ENCODE measurements at regions not wholly inside any gene's neighbourhood (a gene's known extent, or its start where the extent isn't known, plus 50 kb on each side); places are given as distances from the start of the nearest gene placed in this dataset.

DNA sequence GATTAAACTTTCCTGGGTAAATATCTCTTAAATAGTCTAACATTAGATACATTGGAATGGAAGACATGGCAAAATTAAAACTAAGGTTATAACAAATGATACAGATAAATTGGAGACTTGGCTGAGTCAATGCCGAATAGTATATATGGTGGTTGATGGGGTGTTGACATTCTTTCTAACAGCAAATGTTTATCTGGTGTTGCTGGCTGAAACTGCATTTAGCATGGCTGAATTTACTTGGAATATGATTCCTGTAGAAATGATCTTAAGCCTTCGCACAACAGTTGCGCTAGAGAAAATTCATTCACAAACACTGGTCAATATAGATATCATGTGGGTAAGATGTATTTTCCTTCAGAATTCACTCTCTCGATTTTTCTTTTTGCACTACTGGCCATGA lies 646.0 kb upstream of the CXADR start:
- Mint-ChIP-seq H3K36me3 (no peaks in the 10 kb centered on the region), H3K27ac (no peak overlapping the region), H3K4me3 (no peak overlapping the region), H3K27me3 (no peaks in the 10 kb centered on the region), H3K4me1 (no peaks in the 10 kb centered on the region), H3K9me3 (peaks cover 0 to 16% (median 8%) of the 10 kb centered on the region in 5 donors)
- Histone ChIP-seq H3K4me3 (ENCODE audit: low read length) (no peak overlapping the region), H3K9me3 (ENCODE audit: low read length) (no peaks in the 10 kb centered on the region), H3K4me1 (ENCODE audit: insufficient read depth, low read length) (no peaks in the 10 kb centered on the region), H3K27ac (ENCODE audit: low read depth, low read length) (no peak overlapping the region), H3K27me3 (ENCODE audit: insufficient read depth, low read length, poor library complexity, severe bottlenecking) (no peaks in the 10 kb centered on the region), H3K36me3 (ENCODE audit: insufficient read depth, low read length) (no peaks in the 10 kb centered on the region)
- DNase-seq = no peak
- ChIA-PET CTCF (no interaction called here), POLR2A (no interaction called here)

DNA sequence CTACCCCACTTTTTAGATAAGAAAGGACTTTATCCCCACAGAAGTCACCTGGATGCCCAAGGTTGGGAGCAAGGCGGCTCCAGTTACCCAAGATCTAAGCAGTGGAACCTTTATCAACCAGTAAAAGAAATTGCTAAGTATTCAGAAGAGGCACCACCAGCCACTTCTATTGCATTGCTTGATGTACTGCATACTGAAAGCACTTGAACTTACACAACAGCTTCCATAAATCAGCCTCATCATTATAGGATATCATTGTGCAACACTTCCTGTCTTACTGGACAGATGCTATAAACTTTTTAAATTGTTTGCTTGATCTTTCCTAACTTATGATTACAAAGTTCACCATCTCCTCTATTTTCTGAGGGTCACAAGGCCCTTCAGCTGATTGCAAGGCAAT lies 642.7 kb upstream of the CXADR start:
- no peak for DNase-seq
- Histone ChIP-seq H3K27ac (ENCODE audit: low read depth, low read length) (no peak overlapping the region), H3K36me3 (ENCODE audit: insufficient read depth, low read length) (no peaks in the 10 kb centered on the region), H3K27me3 (ENCODE audit: insufficient read depth, low read length, poor library complexity, severe bottlenecking) (no peaks in the 10 kb centered on the region), H3K4me1 (ENCODE audit: insufficient read depth, low read length) (no peaks in the 10 kb centered on the region), H3K4me3 (ENCODE audit: low read length) (no peak overlapping the region), H3K9me3 (ENCODE audit: low read length) (no peaks in the 10 kb centered on the region)
- Mint-ChIP-seq H3K36me3 (no peaks in the 10 kb centered on the region), H3K9me3 (peaks cover 4 to 18% (median 8%) of the 10 kb centered on the region in 5 donors), H3K27me3 (no peaks in the 10 kb centered on the region), H3K4me1 (no peaks in the 10 kb centered on the region), H3K27ac (no peak overlapping the region), H3K4me3 (no peak overlapping the region)
- POLR2A ChIA-PET = no interaction called here
- CTCF ChIA-PET = no interaction called here

DNA sequence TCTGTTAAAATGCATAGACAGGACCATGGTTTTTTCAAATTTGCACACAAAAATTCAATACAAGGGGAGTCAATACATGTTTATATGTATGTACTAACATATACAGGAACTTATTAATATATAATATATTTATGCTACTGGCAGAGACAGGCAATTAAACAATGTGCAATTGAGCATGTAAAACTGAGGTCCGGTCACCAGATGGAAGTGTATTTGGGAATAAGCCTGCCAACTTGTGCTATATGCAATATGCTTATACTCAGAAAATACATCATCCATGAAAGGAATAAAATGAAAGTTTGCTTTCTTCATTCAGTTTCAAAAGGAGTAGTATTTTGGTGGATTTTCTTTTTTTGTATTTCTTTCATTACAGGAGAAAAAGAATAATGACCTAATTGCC lies 640.2 kb upstream of the CXADR start:
- POLR2A ChIA-PET = no interaction called here
- Mint-ChIP-seq H3K4me1 (no peaks in the 10 kb centered on the region), H3K27me3 (no peaks in the 10 kb centered on the region)

DNA sequence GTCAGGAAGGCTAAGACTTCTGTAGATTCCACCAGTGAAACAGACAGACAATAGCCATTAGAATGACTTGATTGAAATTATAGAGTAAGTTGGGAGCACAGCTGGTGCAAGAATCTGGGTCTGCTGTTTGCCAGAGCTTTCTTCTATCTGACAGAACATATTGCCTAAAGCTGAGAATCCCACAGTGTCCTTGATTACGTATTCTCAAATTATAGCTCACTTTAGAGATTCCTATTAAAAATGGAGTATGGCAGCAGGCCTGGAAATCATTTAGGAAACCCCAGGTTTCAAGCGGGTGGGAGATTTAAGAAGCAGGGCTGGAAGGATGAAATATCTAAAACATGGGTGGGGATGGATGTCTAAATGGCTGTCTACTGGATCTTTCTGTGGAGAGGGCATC lies 639.7 kb upstream of the CXADR start:
- Histone ChIP-seq H3K36me3 (ENCODE audit: insufficient read depth, low read length) (no peaks in the 10 kb centered on the region), H3K4me3 (ENCODE audit: low read length) (no peak overlapping the region), H3K27ac (ENCODE audit: low read depth, low read length) (no peak overlapping the region), H3K27me3 (ENCODE audit: insufficient read depth, low read length, poor library complexity, severe bottlenecking) (no peaks in the 10 kb centered on the region), H3K4me1 (ENCODE audit: insufficient read depth, low read length) (no peaks in the 10 kb centered on the region), H3K9me3 (ENCODE audit: low read length) (no peaks in the 10 kb centered on the region)
- ChIA-PET CTCF (no interaction called here), POLR2A (no interaction called here)
- DNase-seq = no peak
- Mint-ChIP-seq H3K36me3 (no peaks in the 10 kb centered on the region), H3K4me3 (no peak overlapping the region), H3K9me3 (peaks cover 2 to 18% (median 8%) of the 10 kb centered on the region in 5 donors), H3K4me1 (no peaks in the 10 kb centered on the region), H3K27me3 (no peaks in the 10 kb centered on the region), H3K27ac (no peak overlapping the region)

More for the DNA sequence above, 640.2 kb upstream of the CXADR start:
- H3K9me3 ChIP-seq (ENCODE audit: low read length) = no peaks in the 10 kb centered on the region
- Mint-ChIP-seq H3K9me3 (peaks cover 4 to 18% (median 8%) of the 10 kb centered on the region in 5 donors), H3K36me3 (no peaks in the 10 kb centered on the region), H3K27ac (no peak overlapping the region), H3K4me3 (no peak overlapping the region)
- DNase-seq = no peak
- no peaks in the 10 kb centered on the region for H3K36me3 ChIP-seq (ENCODE audit: insufficient read depth, low read length)
- H3K27ac ChIP-seq (ENCODE audit: low read depth, low read length) = no peak overlapping the region
- no peak overlapping the region for H3K4me3 ChIP-seq (ENCODE audit: low read length)
- H3K4me1 ChIP-seq (ENCODE audit: insufficient read depth, low read length) = no peaks in the 10 kb centered on the region
- CTCF ChIA-PET = no interaction called here
- H3K27me3 ChIP-seq (ENCODE audit: insufficient read depth, low read length, poor library complexity, severe bottlenecking) = no peaks in the 10 kb centered on the region

DNA sequence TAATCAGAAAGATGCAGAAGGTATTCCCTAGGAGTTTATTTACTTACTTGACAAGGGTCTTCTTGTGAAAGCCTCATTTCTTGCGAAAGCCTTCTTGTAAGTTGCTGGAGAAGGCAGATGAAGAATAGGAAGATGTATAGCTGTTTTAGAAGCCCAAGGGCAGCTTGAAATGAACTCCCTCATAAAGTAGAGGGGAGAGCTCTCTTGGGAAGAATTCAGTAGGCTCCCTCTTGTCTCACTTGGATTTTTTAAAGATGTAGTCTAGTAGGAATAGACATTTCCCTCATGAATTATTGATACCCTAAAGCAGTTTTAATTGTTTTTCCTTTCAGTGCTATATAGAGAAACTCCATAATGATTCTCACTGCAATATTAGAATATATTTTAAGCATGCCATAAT lies 639.2 kb upstream of the CXADR start:
- H3K27ac Mint-ChIP-seq = no peak overlapping the region
- no peak overlapping the region for H3K27ac ChIP-seq (ENCODE audit: low read depth, low read length)
- no peaks in the 10 kb centered on the region for H3K36me3 Mint-ChIP-seq
- no peaks in the 10 kb centered on the region for H3K9me3 ChIP-seq (ENCODE audit: low read length)
- peaks cover 2 to 18% (median 8%) of the 10 kb centered on the region in 5 donors for H3K9me3 Mint-ChIP-seq
- no peaks in the 10 kb centered on the region for H3K36me3 ChIP-seq (ENCODE audit: insufficient read depth, low read length)
- H3K4me1 ChIP-seq (ENCODE audit: insufficient read depth, low read length) = no peaks in the 10 kb centered on the region
- H3K4me1 Mint-ChIP-seq = no peaks in the 10 kb centered on the region
- H3K4me3 Mint-ChIP-seq = no peak overlapping the region
- ChIA-PET CTCF (no interaction called here), POLR2A (no interaction called here)
- DNase-seq = no peak
- H3K4me3 ChIP-seq (ENCODE audit: low read length) = no peak overlapping the region
- no peaks in the 10 kb centered on the region for H3K27me3 ChIP-seq (ENCODE audit: insufficient read depth, low read length, poor library complexity, severe bottlenecking)
- no peaks in the 10 kb centered on the region for H3K27me3 Mint-ChIP-seq

DNA sequence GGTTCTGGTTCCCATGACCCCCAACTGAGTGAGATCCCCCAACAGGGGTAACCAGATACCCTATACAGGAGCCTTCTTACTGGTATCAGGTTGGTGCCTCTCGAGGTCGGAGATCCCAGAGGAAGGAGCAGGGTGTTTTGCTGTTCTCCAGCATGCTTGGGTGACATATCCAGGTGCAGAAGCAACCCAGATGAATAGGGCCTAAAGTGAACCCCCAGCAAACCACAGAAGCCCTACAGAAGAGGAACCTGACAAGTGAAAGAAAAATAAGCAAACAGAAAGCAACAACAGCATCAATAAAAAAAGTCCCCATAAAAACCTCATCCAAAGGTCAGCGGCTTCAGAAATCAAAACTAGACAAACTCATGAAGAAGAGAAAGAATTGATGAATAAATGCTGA lies 633.4 kb upstream of the CXADR start:
- no peak overlapping the region for H3K27ac ChIP-seq (ENCODE audit: low read depth, low read length)
- H3K4me1 ChIP-seq (ENCODE audit: insufficient read depth, low read length) = no peaks in the 10 kb centered on the region
- H3K4me3 ChIP-seq (ENCODE audit: low read length) = no peak overlapping the region
- no peaks in the 10 kb centered on the region for H3K36me3 ChIP-seq (ENCODE audit: insufficient read depth, low read length)
- Mint-ChIP-seq H3K9me3 (peaks cover 5 to 42% (median 23%) of the 10 kb centered on the region in 5 donors), H3K4me1 (no peaks in the 10 kb centered on the region), H3K27ac (no peak overlapping the region), H3K4me3 (no peak overlapping the region), H3K27me3 (no peaks in the 10 kb centered on the region), H3K36me3 (no peaks in the 10 kb centered on the region)
- ChIA-PET POLR2A (no interaction called here), CTCF (no interaction called here)
- no peaks in the 10 kb centered on the region for H3K9me3 ChIP-seq (ENCODE audit: low read length)
- no peak for DNase-seq
- H3K27me3 ChIP-seq (ENCODE audit: insufficient read depth, low read length, poor library complexity, severe bottlenecking) = no peaks in the 10 kb centered on the region

DNA sequence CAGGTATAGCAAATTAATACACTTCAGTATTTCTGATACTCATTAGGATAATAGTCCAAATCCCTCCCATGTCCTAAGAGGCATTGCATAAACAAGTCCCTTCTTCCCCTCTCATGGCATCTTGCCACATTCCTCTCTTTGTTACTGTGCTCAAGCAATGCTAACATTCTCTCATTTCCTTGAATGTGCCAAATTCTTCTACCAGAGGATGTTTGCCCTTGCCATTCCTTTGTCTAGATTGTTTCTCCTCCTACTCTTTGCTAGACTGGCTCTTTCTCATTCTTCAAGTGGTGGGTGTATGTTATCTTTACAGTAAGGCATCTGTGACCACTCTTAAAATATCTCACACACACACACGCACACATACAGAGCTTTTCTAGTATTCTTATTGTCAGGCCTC lies 621.0 kb upstream of the CXADR start:
- Histone ChIP-seq H3K4me1 (ENCODE audit: insufficient read depth, low read length) (no peaks in the 10 kb centered on the region), H3K27ac (ENCODE audit: low read depth, low read length) (no peak overlapping the region), H3K36me3 (ENCODE audit: insufficient read depth, low read length) (no peaks in the 10 kb centered on the region), H3K27me3 (ENCODE audit: insufficient read depth, low read length, poor library complexity, severe bottlenecking) (no peaks in the 10 kb centered on the region), H3K9me3 (ENCODE audit: low read length) (no peaks in the 10 kb centered on the region), H3K4me3 (ENCODE audit: low read length) (no peak overlapping the region)
- no peak for DNase-seq
- H3K4me3 Mint-ChIP-seq = no peak overlapping the region
- no peaks in the 10 kb centered on the region for H3K4me1 Mint-ChIP-seq
- peaks cover 0 to 2% of the 10 kb centered on the region in 2 donors for H3K27me3 Mint-ChIP-seq
- H3K36me3 Mint-ChIP-seq = no peaks in the 10 kb centered on the region
- POLR2A ChIA-PET = no interaction called here
- H3K27ac Mint-ChIP-seq = no peak overlapping the region
- CTCF ChIA-PET = no interaction called here
- H3K9me3 Mint-ChIP-seq = peaks cover 0 to 13% (median 11%) of the 10 kb centered on the region in 5 donors

DNA sequence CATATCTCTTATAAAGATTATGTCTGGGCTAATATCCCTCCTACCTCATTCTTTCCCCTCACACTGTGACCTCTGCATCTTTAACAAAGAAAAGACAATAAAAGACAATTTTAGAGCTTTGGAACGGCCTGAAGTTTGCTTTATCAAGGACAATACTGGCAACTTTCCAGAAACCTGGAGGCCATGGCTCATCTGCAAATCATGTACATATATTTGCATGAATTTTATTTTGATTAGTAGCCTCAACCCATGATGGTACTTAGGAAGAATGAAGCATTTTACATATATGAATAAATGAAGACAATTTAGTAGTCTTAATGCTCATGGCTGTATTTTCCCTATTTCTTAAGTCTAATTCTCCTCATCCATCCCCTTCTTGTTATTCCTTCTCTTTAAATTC lies 612.2 kb upstream of the CXADR start:
- Histone ChIP-seq H3K36me3 (ENCODE audit: insufficient read depth, low read length) (no peaks in the 10 kb centered on the region), H3K4me1 (ENCODE audit: insufficient read depth, low read length) (no peaks in the 10 kb centered on the region), H3K27ac (ENCODE audit: low read depth, low read length) (no peak overlapping the region), H3K9me3 (ENCODE audit: low read length) (no peaks in the 10 kb centered on the region), H3K4me3 (ENCODE audit: low read length) (no peak overlapping the region), H3K27me3 (ENCODE audit: insufficient read depth, low read length, poor library complexity, severe bottlenecking) (no peaks in the 10 kb centered on the region)
- ChIA-PET POLR2A (no interaction called here), CTCF (no interaction called here)
- Mint-ChIP-seq H3K36me3 (no peaks in the 10 kb centered on the region), H3K27ac (no peak overlapping the region), H3K9me3 (peaks cover 6 to 14% (median 9%) of the 10 kb centered on the region in 5 donors), H3K27me3 (no peaks in the 10 kb centered on the region), H3K4me1 (no peaks in the 10 kb centered on the region), H3K4me3 (no peak overlapping the region)
- no peak for DNase-seq

DNA sequence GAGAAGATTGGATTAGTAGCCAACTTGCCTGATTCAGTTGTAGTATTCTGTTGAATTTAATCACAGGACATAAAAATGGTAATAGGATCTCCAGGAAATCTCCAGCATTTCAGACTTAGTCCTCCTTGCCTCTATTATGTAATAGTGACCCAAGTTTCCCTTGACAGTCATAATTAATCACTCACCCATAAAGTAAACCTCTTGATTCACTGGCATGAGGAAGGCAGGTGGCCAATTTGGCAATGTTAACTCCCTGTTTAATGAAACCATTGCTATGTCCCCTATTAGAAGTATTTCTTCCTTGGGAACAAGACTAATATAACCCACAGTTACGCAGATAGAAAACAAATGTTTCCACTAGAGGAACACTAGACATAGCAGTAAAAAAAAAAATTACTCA lies 604.8 kb upstream of the CXADR start:
- Mint-ChIP-seq H3K27me3 (no peaks in the 10 kb centered on the region), H3K27ac (no peak overlapping the region), H3K9me3 (peaks cover 5 to 13% (median 13%) of the 10 kb centered on the region in 5 donors), H3K4me3 (no peak overlapping the region), H3K4me1 (no peaks in the 10 kb centered on the region), H3K36me3 (no peaks in the 10 kb centered on the region)
- DNase-seq = no peak
- H3K27me3 ChIP-seq (ENCODE audit: insufficient read depth, low read length, poor library complexity, severe bottlenecking) = no peaks in the 10 kb centered on the region
- H3K9me3 ChIP-seq (ENCODE audit: low read length) = no peaks in the 10 kb centered on the region
- ChIA-PET POLR2A (no interaction called here), CTCF (no interaction called here)
- H3K4me1 ChIP-seq (ENCODE audit: insufficient read depth, low read length) = no peaks in the 10 kb centered on the region
- H3K4me3 ChIP-seq (ENCODE audit: low read length) = no peak overlapping the region
- no peak overlapping the region for H3K27ac ChIP-seq (ENCODE audit: low read depth, low read length)
- H3K36me3 ChIP-seq (ENCODE audit: insufficient read depth, low read length) = no peaks in the 10 kb centered on the region

Data from CD8-positive, alpha-beta memory T cell (primary cell).